ENCODE measurements at regions not wholly inside any gene's neighbourhood (a gene's known extent, or its start where the extent isn't known, plus 50 kb on each side); places are given as distances from the start of the nearest gene placed in this dataset.

DNA sequence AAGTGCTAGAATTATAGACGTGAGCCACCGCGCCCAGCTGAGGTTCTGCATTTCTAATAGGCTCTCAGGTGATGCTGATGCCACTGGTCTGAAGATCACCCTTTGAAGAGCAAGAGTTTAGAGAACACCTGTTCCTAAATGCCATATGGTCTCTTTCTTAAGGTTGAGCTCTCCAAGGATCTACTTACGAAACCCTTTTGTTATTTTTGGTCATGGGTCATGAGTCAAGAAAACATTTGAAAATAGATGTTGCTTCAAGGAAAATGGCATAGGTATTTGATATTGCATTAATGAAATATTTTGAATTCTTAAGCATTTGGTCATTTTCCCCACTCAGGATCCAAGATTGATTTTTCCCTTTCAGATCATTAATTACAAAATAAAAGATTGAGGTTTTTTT lies 74.7 kb upstream of the SOX2 start:
- TF ChIP-seq, protein P1, sequence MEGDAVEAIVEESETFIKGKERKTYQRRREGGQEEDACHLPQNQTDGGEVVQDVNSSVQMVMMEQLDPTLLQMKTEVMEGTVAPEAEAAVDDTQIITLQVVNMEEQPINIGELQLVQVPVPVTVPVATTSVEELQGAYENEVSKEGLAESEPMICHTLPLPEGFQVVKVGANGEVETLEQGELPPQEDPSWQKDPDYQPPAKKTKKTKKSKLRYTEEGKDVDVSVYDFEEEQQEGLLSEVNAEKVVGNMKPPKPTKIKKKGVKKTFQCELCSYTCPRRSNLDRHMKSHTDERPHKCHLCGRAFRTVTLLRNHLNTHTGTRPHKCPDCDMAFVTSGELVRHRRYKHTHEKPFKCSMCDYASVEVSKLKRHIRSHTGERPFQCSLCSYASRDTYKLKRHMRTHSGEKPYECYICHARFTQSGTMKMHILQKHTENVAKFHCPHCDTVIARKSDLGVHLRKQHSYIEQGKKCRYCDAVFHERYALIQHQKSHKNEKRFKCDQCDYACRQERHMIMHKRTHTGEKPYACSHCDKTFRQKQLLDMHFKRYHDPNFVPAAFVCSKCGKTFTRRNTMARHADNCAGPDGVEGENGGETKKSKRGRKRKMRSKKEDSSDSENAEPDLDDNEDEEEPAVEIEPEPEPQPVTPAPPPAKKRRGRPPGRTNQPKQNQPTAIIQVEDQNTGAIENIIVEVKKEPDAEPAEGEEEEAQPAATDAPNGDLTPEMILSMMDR (IDR thresholded peaks at IDR 0.05; ENCODE audit: insufficient read depth, low read length, poor library complexity, severe bottlenecking): no peak
- TF ChIP-seq EZH2phosphoT487 (conservative IDR thresholded peaks at IDR 0.05; ENCODE audit: low read length): no peak

All from SU-DHL-6 (cell line).